ENCODE measurements at regions not wholly inside any gene's neighbourhood (a gene's known extent, or its start where the extent isn't known, plus 50 kb on each side); places are given as distances from the start of the nearest gene placed in this dataset.
"Not testable (repeated sequence)": the region's sequence is repeated elsewhere in the genome, so short reads cannot be mapped to it uniquely, and the experiment has no call there.

GRCh38 chr1:182316454-182316853, 75.1 kb downstream of the GLUL start:
- H3K27ac ChIP-seq (ENCODE audit: low read depth, low read length); H3K4me3 ChIP-seq (ENCODE audit: low read length); DNase-seq; H3K27me3 ChIP-seq (ENCODE audit: control insufficient read depth in 2 of 2, insufficient read depth in 2 of 2, low read length in 2 of 2); H3K4me1 ChIP-seq (ENCODE audit: control insufficient read depth in 2 of 2, insufficient read depth in 2 of 2, low read length in 2 of 2); H3K36me3 ChIP-seq (ENCODE audit: control insufficient read depth in 2 of 3, insufficient read depth in 3 of 3, low read length in 3 of 3); H3K4me3 Mint-ChIP-seq; CTCF ChIA-PET; POLR2A ChIA-PET; H3K9me3 Mint-ChIP-seq; intact Hi-C loops (cut with micrococcal nuclease); H3K27ac Mint-ChIP-seq; ATAC-seq; H3K9me3 ChIP-seq (ENCODE audit: control insufficient read depth in 2 of 3, low read length in 3 of 3); H3K36me3 Mint-ChIP-seq; H3K4me1 Mint-ChIP-seq: not testable (repeated sequence)
- peaks cover 0 to 12% (median 0%) of the 10 kb centered on the region in 5 donors for H3K27me3 Mint-ChIP-seq

- Histone ChIP-seq H3K4me1 (ENCODE audit: control insufficient read depth in 2 of 2, insufficient read depth in 2 of 2, low read length in 2 of 2) (no peaks in the 10 kb centered on the region), H3K36me3 (ENCODE audit: control insufficient read depth in 2 of 3, insufficient read depth in 3 of 3, low read length in 3 of 3) (no peaks in the 10 kb centered on the region), H3K27ac (ENCODE audit: low read depth, low read length) (no peak overlapping the region), H3K27me3 (ENCODE audit: control insufficient read depth in 2 of 2, insufficient read depth in 2 of 2, low read length in 2 of 2) (no peaks in the 10 kb centered on the region), H3K4me3 (ENCODE audit: low read length) (no peak overlapping the region), H3K9me3 (ENCODE audit: control insufficient read depth in 2 of 3, low read length in 3 of 3) (no peaks in the 10 kb centered on the region)
- Mint-ChIP-seq H3K27me3 (peaks cover 0 to 12% (median 0%) of the 10 kb centered on the region in 5 donors), H3K4me3 (no peak overlapping the region), H3K27ac (no peak overlapping the region), H3K9me3 (peaks cover 0 to 4% (median 0%) of the 10 kb centered on the region in 11 donors), H3K4me1 (peaks cover 0 to 1% (median 0%) of the 10 kb centered on the region in 7 donors), H3K36me3 (no peaks in the 10 kb centered on the region)
- ATAC-seq: no peak
- CTCF ChIA-PET: no interaction called here
- DNase-seq: no peak
- POLR2A ChIA-PET: no interaction called here
- intact Hi-C loops (cut with micrococcal nuclease): no loop called here
Observed at GRCh38 chr1:182315167-182315556, 76.4 kb downstream of the GLUL start.

- Mint-ChIP-seq H3K27me3 (peaks cover 0 to 12% (median 0%) of the 10 kb centered on the region in 5 donors), H3K36me3 (no peaks in the 10 kb centered on the region), H3K9me3 (peaks cover 0 to 4% (median 0%) of the 10 kb centered on the region in 11 donors), H3K4me1 (peaks cover 0 to 2% (median 0%) of the 10 kb centered on the region in 7 donors), H3K27ac (no peak overlapping the region), H3K4me3 (no peak overlapping the region)
- intact Hi-C loops (cut with micrococcal nuclease): loop anchor here in 1 of 2 donors (2.0 kb wide), 1 partner anchor 77 kb away; no protein-coding TSS in a partner anchor
- H3K4me3 ChIP-seq (ENCODE audit: low read length): no peak overlapping the region
- H3K36me3 ChIP-seq (ENCODE audit: control insufficient read depth in 2 of 3, insufficient read depth in 3 of 3, low read length in 3 of 3): no peaks in the 10 kb centered on the region
- ATAC-seq (no peak), DNase-seq (no peak)
- no peak overlapping the region for H3K27ac ChIP-seq (ENCODE audit: low read depth, low read length)
- no peaks in the 10 kb centered on the region for H3K27me3 ChIP-seq (ENCODE audit: control insufficient read depth in 2 of 2, insufficient read depth in 2 of 2, low read length in 2 of 2)
- H3K4me1 ChIP-seq (ENCODE audit: control insufficient read depth in 2 of 2, insufficient read depth in 2 of 2, low read length in 2 of 2): no peaks in the 10 kb centered on the region
- no peaks in the 10 kb centered on the region for H3K9me3 ChIP-seq (ENCODE audit: control insufficient read depth in 2 of 3, low read length in 3 of 3)
- CTCF ChIA-PET: no interaction called here
- POLR2A ChIA-PET: no interaction called here
Observed at GRCh38 chr1:182309631-182310351, 81.8 kb downstream of the GLUL start.

- Mint-ChIP-seq H3K27me3 (peaks cover 0 to 12% (median 0%) of the 10 kb centered on the region in 5 donors), H3K27ac (no peak overlapping the region), H3K36me3 (no peaks in the 10 kb centered on the region), H3K4me1 (peaks cover 0 to 2% (median 0%) of the 10 kb centered on the region in 7 donors), H3K9me3 (peaks cover 0 to 4% (median 0%) of the 10 kb centered on the region in 11 donors), H3K4me3 (no peak overlapping the region)
- Histone ChIP-seq H3K4me1 (ENCODE audit: control insufficient read depth in 2 of 2, insufficient read depth in 2 of 2, low read length in 2 of 2) (no peaks in the 10 kb centered on the region), H3K36me3 (ENCODE audit: control insufficient read depth in 2 of 3, insufficient read depth in 3 of 3, low read length in 3 of 3) (no peaks in the 10 kb centered on the region), H3K27ac (ENCODE audit: low read depth, low read length) (no peak overlapping the region), H3K27me3 (ENCODE audit: control insufficient read depth in 2 of 2, insufficient read depth in 2 of 2, low read length in 2 of 2) (no peaks in the 10 kb centered on the region), H3K9me3 (ENCODE audit: control insufficient read depth in 2 of 3, low read length in 3 of 3) (no peaks in the 10 kb centered on the region), H3K4me3 (ENCODE audit: low read length) (no peak overlapping the region)
- ATAC-seq (no peak), DNase-seq (no peak)
- intact Hi-C loops (cut with micrococcal nuclease): loop anchor here in 1 of 2 donors (2.0 kb wide), 1 partner anchor 76 kb away; no protein-coding TSS in a partner anchor
- ChIA-PET POLR2A (interaction anchor here (0.7 kb wide), 2 partner anchors 16 to 18 kb away, joined by 3 read pairs; no protein-coding TSS in a partner anchor), CTCF (no interaction called here)
Observed at GRCh38 chr1:182308826-182309225, 82.8 kb downstream of the GLUL start.

GRCh38 chr1:182307486-182307885, 84.1 kb downstream of the GLUL start:
- H3K27ac ChIP-seq (ENCODE audit: low read depth, low read length); H3K4me1 ChIP-seq (ENCODE audit: control insufficient read depth in 2 of 2, insufficient read depth in 2 of 2, low read length in 2 of 2); DNase-seq; H3K9me3 Mint-ChIP-seq; H3K4me3 Mint-ChIP-seq; H3K9me3 ChIP-seq (ENCODE audit: control insufficient read depth in 2 of 3, low read length in 3 of 3); H3K36me3 Mint-ChIP-seq; CTCF ChIA-PET; POLR2A ChIA-PET; H3K4me1 Mint-ChIP-seq; H3K4me3 ChIP-seq (ENCODE audit: low read length); ATAC-seq; H3K27ac Mint-ChIP-seq; H3K36me3 ChIP-seq (ENCODE audit: control insufficient read depth in 2 of 3, insufficient read depth in 3 of 3, low read length in 3 of 3); intact Hi-C loops (cut with micrococcal nuclease); H3K27me3 ChIP-seq (ENCODE audit: control insufficient read depth in 2 of 2, insufficient read depth in 2 of 2, low read length in 2 of 2); H3K27me3 Mint-ChIP-seq: not testable (repeated sequence)

- Mint-ChIP-seq H3K4me3 (no peak overlapping the region), H3K27me3 (no peaks in the 10 kb centered on the region), H3K4me1 (peaks cover 10 to 20% (median 15%) of the 10 kb centered on the region in 7 donors), H3K27ac (no peak overlapping the region), H3K36me3 (no peaks in the 10 kb centered on the region), H3K9me3 (no peaks in the 10 kb centered on the region)
- Histone ChIP-seq H3K4me3 (ENCODE audit: low read length) (no peak overlapping the region), H3K27ac (ENCODE audit: low read depth, low read length) (no peak overlapping the region), H3K4me1 (ENCODE audit: control insufficient read depth in 2 of 2, insufficient read depth in 2 of 2, low read length in 2 of 2) (peaks cover 0 to 6% of the 10 kb centered on the region in 2 donors), H3K27me3 (ENCODE audit: control insufficient read depth in 2 of 2, insufficient read depth in 2 of 2, low read length in 2 of 2) (no peaks in the 10 kb centered on the region), H3K36me3 (ENCODE audit: control insufficient read depth in 2 of 3, insufficient read depth in 3 of 3, low read length in 3 of 3) (no peaks in the 10 kb centered on the region), H3K9me3 (ENCODE audit: control insufficient read depth in 2 of 3, low read length in 3 of 3) (no peaks in the 10 kb centered on the region)
- DNase-seq (no peak), ATAC-seq (no peak)
- intact Hi-C loops (cut with micrococcal nuclease): no loop called here
- ChIA-PET CTCF (no interaction called here), POLR2A (no interaction called here)
Observed at GRCh38 chr1:182305861-182306260, 85.7 kb downstream of the GLUL start.

- Mint-ChIP-seq H3K9me3 (no peaks in the 10 kb centered on the region), H3K4me1 (peaks cover 13 to 29% (median 25%) of the 10 kb centered on the region in 7 donors), H3K27me3 (no peaks in the 10 kb centered on the region), H3K36me3 (no peaks in the 10 kb centered on the region), H3K4me3 (no peak overlapping the region), H3K27ac (peak overlapping the region in 1 of 9 donors; percentile 33)
- no peak overlapping the region for H3K27ac ChIP-seq (ENCODE audit: low read depth, low read length)
- H3K27me3 ChIP-seq (ENCODE audit: control insufficient read depth in 2 of 2, insufficient read depth in 2 of 2, low read length in 2 of 2): no peaks in the 10 kb centered on the region
- POLR2A ChIA-PET: no interaction called here
- H3K9me3 ChIP-seq (ENCODE audit: control insufficient read depth in 2 of 3, low read length in 3 of 3): no peaks in the 10 kb centered on the region
- H3K4me3 ChIP-seq (ENCODE audit: low read length): no peak overlapping the region
- H3K4me1 ChIP-seq (ENCODE audit: control insufficient read depth in 2 of 2, insufficient read depth in 2 of 2, low read length in 2 of 2): peaks cover 0 to 6% of the 10 kb centered on the region in 2 donors
- CTCF ChIA-PET: no interaction called here
- DNase-seq: no peak
- no peak for ATAC-seq
- intact Hi-C loops (cut with micrococcal nuclease): loop anchor here (5.0 kb wide), 4 partner anchors 37 to 162 kb away; partner anchors contain the start of gene GLUL (in 1 of the 2)
- H3K36me3 ChIP-seq (ENCODE audit: control insufficient read depth in 2 of 3, insufficient read depth in 3 of 3, low read length in 3 of 3): no peaks in the 10 kb centered on the region
Observed at GRCh38 chr1:182304627-182305026, 87.0 kb downstream of the GLUL start.

All from naive thymus-derived CD4-positive, alpha-beta T cell (primary cell).